GM23338 (cell line): ENCODE measurements at regions not wholly inside any gene's neighbourhood (a gene's known extent, or its start where the extent isn't known, plus 50 kb on each side); places are given as distances from the start of the nearest gene placed in this dataset.

Source experiments
- ATAC-seq: fragments of 200-7000 bp; cut with Tn5 transposase; 3 replicates; pipeline ENCODE4 v1.9.1; 2020
- DNase-seq: peaks from one replicate; pipeline ENCODE4 v3.0.0-alpha.2; 2015; ENCODE audit warnings: low spot score
- H2AFZ ChIP-seq: fragments of 200-600 bp; sonication (generic); 2 replicates; pipeline ENCODE4 v1.8.0; 2016; ENCODE audit warnings: antibody characterized with exemption, mild to moderate bottlenecking, moderate library complexity
- H3F3A ChIP-seq: fragments of 200-600 bp; sonication (generic); replicated peaks from 2 replicates; pipeline ENCODE4 v1.8.0; 2017; ENCODE audit warnings: antibody characterized with exemption, mixed run types, low read depth
- H3K27ac ChIP-seq: fragments of 200-600 bp; sonication (generic); 2 replicates; pipeline ENCODE4 v1.6.1; 2016; ENCODE audit warnings: low read depth
- H3K27me3 ChIP-seq: fragments of 200-600 bp; sonication (generic); 2 replicates; pipeline ENCODE4 v1.8.0; 2016; ENCODE audit warnings: mild to moderate bottlenecking, mixed run types, moderate library complexity; ENCODE audit not compliant: insufficient read depth
- H3K36me3 ChIP-seq: fragments of 200-600 bp; sonication (generic); 2 replicates; pipeline ENCODE4 v1.8.0; 2016; ENCODE audit warnings: mild to moderate bottlenecking; ENCODE audit not compliant: insufficient read depth
- H3K4me1 ChIP-seq: fragments of 200-600 bp; sonication (generic); 2 replicates; pipeline ENCODE4 v1.8.0; 2016; ENCODE audit warnings: mild to moderate bottlenecking, moderate library complexity; ENCODE audit not compliant: insufficient read depth
- H3K4me2 ChIP-seq: fragments of 200-600 bp; sonication (generic); 2 replicates; pipeline ENCODE4 v1.7.1; 2017; ENCODE audit warnings: mixed run types
- H3K4me3 ChIP-seq: fragments of 200-600 bp; sonication (generic); 2 replicates; pipeline ENCODE4 v1.6.1; 2016; ENCODE audit warnings: mixed run types
- H3K79me2 ChIP-seq: fragments of 200-600 bp; sonication (generic); replicated peaks from 2 replicates; pipeline ENCODE4 v1.8.0; 2017; ENCODE audit warnings: mild to moderate bottlenecking; ENCODE audit not compliant: insufficient read depth
- H3K9me2 ChIP-seq: fragments of 200-600 bp; sonication (generic); 2 replicates; pipeline ENCODE4 v1.8.0; 2017; ENCODE audit not compliant: insufficient read depth
- H4K20me1 ChIP-seq: fragments of 200-600 bp; sonication (generic); replicated peaks from 2 replicates; pipeline ENCODE4 v1.8.0; 2017; ENCODE audit warnings: mild to moderate bottlenecking; ENCODE audit not compliant: insufficient read depth
- H3K27ac Mint-ChIP-seq: 2 replicates; pipeline ENCODE4 v1.8.0; 2020; ENCODE audit warnings: inconsistent platforms, mild to moderate bottlenecking, moderate library complexity, mixed read lengths
- H3K27me3 Mint-ChIP-seq: 3 replicates; pipeline ENCODE4 v1.8.0; 2022; ENCODE audit warnings: low read depth, mild to moderate bottlenecking, moderate library complexity, mixed read lengths, inconsistent platforms; ENCODE audit not compliant: insufficient read depth, poor library complexity
- H3K36me3 Mint-ChIP-seq: 3 replicates; pipeline ENCODE4 v1.8.0; 2021; ENCODE audit warnings: low read depth, mild to moderate bottlenecking, inconsistent platforms, moderate library complexity, mixed read lengths
- H3K4me1 Mint-ChIP-seq: 3 replicates; pipeline ENCODE4 v1.8.0; 2020; ENCODE audit warnings: mild to moderate bottlenecking, inconsistent platforms, mixed read lengths
- H3K4me3 Mint-ChIP-seq: 3 replicates; pipeline ENCODE4 v1.8.0; 2021; ENCODE audit warnings: moderate library complexity, mild to moderate bottlenecking, inconsistent platforms, mixed read lengths
- H3K9me3 Mint-ChIP-seq: 3 replicates; pipeline ENCODE4 v1.8.0; 2020; ENCODE audit warnings: moderate library complexity, mild to moderate bottlenecking, inconsistent platforms, mixed read lengths
- EZH2 ChIP-seq: fragments of 200-600 bp; sonication (generic); IDR thresholded peaks from one replicate; pipeline ENCODE4 v1.8.0; 2017; ENCODE audit warnings: antibody characterized with exemption, mild to moderate bottlenecking, low read depth; ENCODE audit not compliant: unreplicated experiment
- EZH2phosphoT487 ChIP-seq: fragments of 200-600 bp; sonication (generic); IDR thresholded peaks from one replicate; pipeline ENCODE4 v1.8.1; 2018; ENCODE audit warnings: antibody characterized with exemption; ENCODE audit not compliant: unreplicated experiment
- NANOG ChIP-seq: IDR thresholded peaks from 2 replicates; pipeline ENCODE4 v1.6.1; 2016; ENCODE audit warnings: antibody characterized with exemption, borderline replicate concordance
- ZNF114 ChIP-seq: fragments of 250-450 bp; sonication (Bioruptor Pico); IDR thresholded peaks from 2 replicates; pipeline ENCODE4 v1.5.0; 2020; ENCODE audit warnings: mild to moderate bottlenecking, moderate library complexity
- TF ChIP-seq, protein P1 (sequence below): IDR thresholded peaks from one replicate; pipeline ENCODE4 v1.6.1; 2018; ENCODE audit warnings: antibody characterized with exemption; ENCODE audit not compliant: unreplicated experiment
- TF ChIP-seq, protein P2 (sequence below): fragments of 250-450 bp; sonication (Bioruptor Pico); IDR thresholded peaks from 2 replicates; pipeline ENCODE4 v1.5.0; 2020; ENCODE audit warnings: mild to moderate bottlenecking, moderate library complexity

GRCh38 chr2:6107290-6107689 lies 415.1 kb downstream of the SOX11 start (continued):
- TF ChIP-seq, protein P1, sequence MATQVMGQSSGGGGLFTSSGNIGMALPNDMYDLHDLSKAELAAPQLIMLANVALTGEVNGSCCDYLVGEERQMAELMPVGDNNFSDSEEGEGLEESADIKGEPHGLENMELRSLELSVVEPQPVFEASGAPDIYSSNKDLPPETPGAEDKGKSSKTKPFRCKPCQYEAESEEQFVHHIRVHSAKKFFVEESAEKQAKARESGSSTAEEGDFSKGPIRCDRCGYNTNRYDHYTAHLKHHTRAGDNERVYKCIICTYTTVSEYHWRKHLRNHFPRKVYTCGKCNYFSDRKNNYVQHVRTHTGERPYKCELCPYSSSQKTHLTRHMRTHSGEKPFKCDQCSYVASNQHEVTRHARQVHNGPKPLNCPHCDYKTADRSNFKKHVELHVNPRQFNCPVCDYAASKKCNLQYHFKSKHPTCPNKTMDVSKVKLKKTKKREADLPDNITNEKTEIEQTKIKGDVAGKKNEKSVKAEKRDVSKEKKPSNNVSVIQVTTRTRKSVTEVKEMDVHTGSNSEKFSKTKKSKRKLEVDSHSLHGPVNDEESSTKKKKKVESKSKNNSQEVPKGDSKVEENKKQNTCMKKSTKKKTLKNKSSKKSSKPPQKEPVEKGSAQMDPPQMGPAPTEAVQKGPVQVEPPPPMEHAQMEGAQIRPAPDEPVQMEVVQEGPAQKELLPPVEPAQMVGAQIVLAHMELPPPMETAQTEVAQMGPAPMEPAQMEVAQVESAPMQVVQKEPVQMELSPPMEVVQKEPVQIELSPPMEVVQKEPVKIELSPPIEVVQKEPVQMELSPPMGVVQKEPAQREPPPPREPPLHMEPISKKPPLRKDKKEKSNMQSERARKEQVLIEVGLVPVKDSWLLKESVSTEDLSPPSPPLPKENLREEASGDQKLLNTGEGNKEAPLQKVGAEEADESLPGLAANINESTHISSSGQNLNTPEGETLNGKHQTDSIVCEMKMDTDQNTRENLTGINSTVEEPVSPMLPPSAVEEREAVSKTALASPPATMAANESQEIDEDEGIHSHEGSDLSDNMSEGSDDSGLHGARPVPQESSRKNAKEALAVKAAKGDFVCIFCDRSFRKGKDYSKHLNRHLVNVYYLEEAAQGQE = no peak
- no peak for TF ChIP-seq EZH2phosphoT487
- TF ChIP-seq, protein P2, sequence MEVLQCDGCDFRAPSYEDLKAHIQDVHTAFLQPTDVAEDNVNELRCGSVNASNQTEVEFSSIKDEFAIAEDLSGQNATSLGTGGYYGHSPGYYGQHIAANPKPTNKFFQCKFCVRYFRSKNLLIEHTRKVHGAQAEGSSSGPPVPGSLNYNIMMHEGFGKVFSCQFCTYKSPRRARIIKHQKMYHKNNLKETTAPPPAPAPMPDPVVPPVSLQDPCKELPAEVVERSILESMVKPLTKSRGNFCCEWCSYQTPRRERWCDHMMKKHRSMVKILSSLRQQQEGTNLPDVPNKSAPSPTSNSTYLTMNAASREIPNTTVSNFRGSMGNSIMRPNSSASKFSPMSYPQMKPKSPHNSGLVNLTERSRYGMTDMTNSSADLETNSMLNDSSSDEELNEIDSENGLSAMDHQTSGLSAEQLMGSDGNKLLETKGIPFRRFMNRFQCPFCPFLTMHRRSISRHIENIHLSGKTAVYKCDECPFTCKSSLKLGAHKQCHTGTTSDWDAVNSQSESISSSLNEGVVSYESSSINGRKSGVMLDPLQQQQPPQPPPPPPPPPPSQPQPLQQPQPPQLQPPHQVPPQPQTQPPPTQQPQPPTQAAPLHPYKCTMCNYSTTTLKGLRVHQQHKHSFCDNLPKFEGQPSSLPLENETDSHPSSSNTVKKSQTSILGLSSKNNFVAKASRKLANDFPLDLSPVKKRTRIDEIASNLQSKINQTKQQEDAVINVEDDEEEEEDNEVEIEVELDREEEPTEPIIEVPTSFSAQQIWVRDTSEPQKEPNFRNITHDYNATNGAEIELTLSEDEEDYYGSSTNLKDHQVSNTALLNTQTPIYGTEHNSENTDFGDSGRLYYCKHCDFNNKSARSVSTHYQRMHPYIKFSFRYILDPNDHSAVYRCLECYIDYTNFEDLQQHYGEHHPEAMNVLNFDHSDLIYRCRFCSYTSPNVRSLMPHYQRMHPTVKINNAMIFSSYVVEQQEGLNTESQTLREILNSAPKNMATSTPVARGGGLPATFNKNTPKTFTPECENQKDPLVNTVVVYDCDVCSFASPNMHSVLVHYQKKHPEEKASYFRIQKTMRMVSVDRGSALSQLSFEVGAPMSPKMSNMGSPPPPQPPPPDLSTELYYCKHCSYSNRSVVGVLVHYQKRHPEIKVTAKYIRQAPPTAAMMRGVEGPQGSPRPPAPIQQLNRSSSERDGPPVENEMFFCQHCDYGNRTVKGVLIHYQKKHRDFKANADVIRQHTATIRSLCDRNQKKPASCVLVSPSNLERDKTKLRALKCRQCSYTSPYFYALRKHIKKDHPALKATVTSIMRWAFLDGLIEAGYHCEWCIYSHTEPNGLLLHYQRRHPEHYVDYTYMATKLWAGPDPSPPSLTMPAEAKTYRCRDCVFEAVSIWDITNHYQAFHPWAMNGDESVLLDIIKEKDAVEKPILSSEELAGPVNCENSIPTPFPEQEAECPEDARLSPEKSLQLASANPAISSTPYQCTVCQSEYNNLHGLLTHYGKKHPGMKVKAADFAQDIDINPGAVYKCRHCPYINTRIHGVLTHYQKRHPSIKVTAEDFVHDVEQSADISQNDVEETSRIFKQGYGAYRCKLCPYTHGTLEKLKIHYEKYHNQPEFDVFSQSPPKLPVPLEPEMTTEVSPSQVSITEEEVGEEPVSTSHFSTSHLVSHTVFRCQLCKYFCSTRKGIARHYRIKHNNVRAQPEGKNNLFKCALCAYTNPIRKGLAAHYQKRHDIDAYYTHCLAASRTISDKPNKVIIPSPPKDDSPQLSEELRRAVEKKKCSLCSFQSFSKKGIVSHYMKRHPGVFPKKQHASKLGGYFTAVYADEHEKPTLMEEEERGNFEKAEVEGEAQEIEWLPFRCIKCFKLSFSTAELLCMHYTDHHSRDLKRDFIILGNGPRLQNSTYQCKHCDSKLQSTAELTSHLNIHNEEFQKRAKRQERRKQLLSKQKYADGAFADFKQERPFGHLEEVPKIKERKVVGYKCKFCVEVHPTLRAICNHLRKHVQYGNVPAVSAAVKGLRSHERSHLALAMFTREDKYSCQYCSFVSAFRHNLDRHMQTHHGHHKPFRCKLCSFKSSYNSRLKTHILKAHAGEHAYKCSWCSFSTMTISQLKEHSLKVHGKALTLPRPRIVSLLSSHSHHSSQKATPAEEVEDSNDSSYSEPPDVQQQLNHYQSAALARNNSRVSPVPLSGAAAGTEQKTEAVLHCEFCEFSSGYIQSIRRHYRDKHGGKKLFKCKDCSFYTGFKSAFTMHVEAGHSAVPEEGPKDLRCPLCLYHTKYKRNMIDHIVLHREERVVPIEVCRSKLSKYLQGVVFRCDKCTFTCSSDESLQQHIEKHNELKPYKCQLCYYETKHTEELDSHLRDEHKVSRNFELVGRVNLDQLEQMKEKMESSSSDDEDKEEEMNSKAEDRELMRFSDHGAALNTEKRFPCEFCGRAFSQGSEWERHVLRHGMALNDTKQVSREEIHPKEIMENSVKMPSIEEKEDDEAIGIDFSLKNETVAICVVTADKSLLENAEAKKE (CRISPR knock-in tag) = no peak
- TF ChIP-seq ZNF114 (CRISPR knock-in tag) = no peak
- no peak for TF ChIP-seq NANOG
- TF ChIP-seq EZH2 = no peak

DNA sequence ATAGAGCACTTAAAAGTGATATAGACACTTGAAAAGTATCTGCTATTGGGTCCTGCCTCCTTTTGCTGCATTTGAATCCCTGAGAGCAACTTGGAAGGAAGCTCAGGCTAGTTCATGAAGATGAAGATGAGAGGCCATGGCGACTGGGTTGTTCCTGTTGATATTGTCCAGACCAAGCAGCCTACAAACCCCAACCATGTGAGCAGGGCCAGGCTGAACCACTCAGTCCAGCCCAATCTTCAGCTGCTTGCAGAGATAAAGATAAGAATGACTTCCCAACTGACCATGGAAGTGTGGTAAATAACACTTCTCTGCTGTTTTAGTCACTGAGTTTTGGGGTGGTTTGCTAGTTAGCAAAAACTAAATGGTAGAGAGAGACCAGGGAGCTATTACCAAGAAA lies 417.6 kb downstream of the SOX11 start:
- H3K27me3 Mint-ChIP-seq = no peaks in the 10 kb centered on the region
- Histone ChIP-seq H3K4me3 (no peak overlapping the region), H3F3A (no peaks in the 10 kb centered on the region), H3K27ac (no peak overlapping the region), H3K36me3 (no peaks in the 10 kb centered on the region), H4K20me1 (no peaks in the 10 kb centered on the region), H3K9me2 (no peaks in the 10 kb centered on the region), H3K27me3 (no peaks in the 10 kb centered on the region), H3K4me2 (no peak overlapping the region), H3K79me2 (no peaks in the 10 kb centered on the region), H2AFZ (no peak overlapping the region), H3K4me1 (no peaks in the 10 kb centered on the region)
- DNase-seq (no peak), ATAC-seq (no peak)
- no peak overlapping the region for H3K27ac Mint-ChIP-seq
- peaks cover 69% of the 10 kb centered on the region for H3K9me3 Mint-ChIP-seq
- H3K36me3 Mint-ChIP-seq = no peaks in the 10 kb centered on the region
- H3K4me1 Mint-ChIP-seq = peaks cover 3% of the 10 kb centered on the region; the same call in 1 of the 3 replicates
- H3K4me3 Mint-ChIP-seq = no peak overlapping the region
- TF ChIP-seq EZH2 = no peak
- TF ChIP-seq, protein P2 (CRISPR knock-in tag) = no peak
- TF ChIP-seq EZH2phosphoT487 = no peak
